ENCODE measurements at regions not wholly inside any gene's neighbourhood (a gene's known extent, or its start where the extent isn't known, plus 50 kb on each side); places are given as distances from the start of the nearest gene placed in this dataset.

DNA sequence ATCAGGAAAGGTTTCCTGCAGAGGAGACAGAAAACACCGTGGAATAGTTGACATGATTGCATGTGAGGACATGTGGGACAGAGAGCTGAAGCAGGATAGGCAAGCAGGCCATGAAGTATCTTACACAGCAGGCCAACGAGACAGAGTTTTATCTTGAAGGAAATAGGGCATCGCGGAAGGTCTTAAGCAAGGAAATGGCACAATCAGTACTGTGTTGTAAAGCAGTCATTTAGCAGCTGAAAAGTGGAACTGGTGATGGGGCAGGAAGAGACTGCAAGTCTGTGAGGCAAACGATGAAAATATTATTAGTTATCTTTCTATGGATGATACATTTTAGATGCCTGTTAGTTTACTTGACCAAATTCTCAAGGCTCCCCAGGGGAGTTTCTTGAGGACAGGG lies 535.1 kb downstream of the SOX2 start:
- dilution Hi-C loops (cut with MboI; ENCODE audit: extremely low pct_ligation_motif_present, low sequenced_read_pairs): no loop called here
- H3K27me3 ChIP-seq (ENCODE audit: control insufficient read depth in 2 of 2, insufficient read depth in 2 of 2, low read length in 2 of 2): no peaks in the 10 kb centered on the region
- H3K9ac ChIP-seq (replicated peaks; ENCODE audit: extremely low read depth, insufficient read depth, low read length): no peak overlapping the region
- no peak for FAIRE-seq
- H3K4me1 ChIP-seq (ENCODE audit: control insufficient read depth, extremely low read depth, insufficient read depth, low read length): no peaks in the 10 kb centered on the region
- H3K4me3 ChIP-seq (replicated peaks in 1 of 3; ENCODE audit: insufficient read depth in 1 of 3, low read depth in 1 of 3, low read length in 3 of 3): no peak overlapping the region
- no peak for DNase-seq (ENCODE audit: low read depth, low spot score)
- no peaks in the 10 kb centered on the region for H3K9me3 ChIP-seq (replicated peaks; ENCODE audit: control insufficient read depth, insufficient read depth, low read length)
- no peak overlapping the region for H3K27ac ChIP-seq (ENCODE audit: insufficient read depth, low read depth, low read length)
- intact Hi-C loops (cut with micrococcal nuclease): no loop called here
- H3K9me1 ChIP-seq (replicated peaks; ENCODE audit: control insufficient read depth, extremely low read depth, insufficient read depth, low read length): no peaks in the 10 kb centered on the region
- CTCF ChIA-PET: no interaction called here
- no peak overlapping the region for H3K4me2 ChIP-seq (ENCODE audit: insufficient read depth, low read length)
- H3K79me2 ChIP-seq (ENCODE audit: control insufficient read depth, insufficient read depth, low read length): no peaks in the 10 kb centered on the region
- no peak for TF ChIP-seq FOS (IDR thresholded peaks at IDR 0.05; ENCODE audit: borderline replicate concordance, insufficient read depth, low read length)
- TF ChIP-seq JUN (IDR thresholded peaks at IDR 0.05; ENCODE audit: borderline replicate concordance, insufficient read depth, insufficient read length, low read depth): no peak
- TF ChIP-seq, protein P1, sequence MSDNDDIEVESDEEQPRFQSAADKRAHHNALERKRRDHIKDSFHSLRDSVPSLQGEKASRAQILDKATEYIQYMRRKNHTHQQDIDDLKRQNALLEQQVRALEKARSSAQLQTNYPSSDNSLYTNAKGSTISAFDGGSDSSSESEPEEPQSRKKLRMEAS (IDR thresholded peaks at IDR 0.05; ENCODE audit: insufficient read depth, insufficient read length): no peak
- no peak for TF ChIP-seq POLR2AphosphoS5 (IDR thresholded peaks at IDR 0.05; ENCODE audit: insufficient read depth, low read depth, low read length)
- TF ChIP-seq, protein P2, sequence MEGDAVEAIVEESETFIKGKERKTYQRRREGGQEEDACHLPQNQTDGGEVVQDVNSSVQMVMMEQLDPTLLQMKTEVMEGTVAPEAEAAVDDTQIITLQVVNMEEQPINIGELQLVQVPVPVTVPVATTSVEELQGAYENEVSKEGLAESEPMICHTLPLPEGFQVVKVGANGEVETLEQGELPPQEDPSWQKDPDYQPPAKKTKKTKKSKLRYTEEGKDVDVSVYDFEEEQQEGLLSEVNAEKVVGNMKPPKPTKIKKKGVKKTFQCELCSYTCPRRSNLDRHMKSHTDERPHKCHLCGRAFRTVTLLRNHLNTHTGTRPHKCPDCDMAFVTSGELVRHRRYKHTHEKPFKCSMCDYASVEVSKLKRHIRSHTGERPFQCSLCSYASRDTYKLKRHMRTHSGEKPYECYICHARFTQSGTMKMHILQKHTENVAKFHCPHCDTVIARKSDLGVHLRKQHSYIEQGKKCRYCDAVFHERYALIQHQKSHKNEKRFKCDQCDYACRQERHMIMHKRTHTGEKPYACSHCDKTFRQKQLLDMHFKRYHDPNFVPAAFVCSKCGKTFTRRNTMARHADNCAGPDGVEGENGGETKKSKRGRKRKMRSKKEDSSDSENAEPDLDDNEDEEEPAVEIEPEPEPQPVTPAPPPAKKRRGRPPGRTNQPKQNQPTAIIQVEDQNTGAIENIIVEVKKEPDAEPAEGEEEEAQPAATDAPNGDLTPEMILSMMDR (IDR thresholded peaks at IDR 0.05; ENCODE audit: extremely low read depth in 1 of 2, insufficient read depth in 1 of 2, low read depth in 1 of 2, low read length in 2 of 2): no peak
- no peak for TF ChIP-seq EZH2 (IDR thresholded peaks at IDR 0.05; ENCODE audit: borderline replicate concordance, low read depth, low read length, severe bottlenecking)
- TF ChIP-seq POLR2A (IDR thresholded peaks at IDR 0.05; ENCODE audit: low read depth, low read length): no peak
- no peak for TF ChIP-seq GATA2 (IDR thresholded peaks at IDR 0.05; ENCODE audit: insufficient read depth, insufficient read length, low read depth, low read length)
- TF ChIP-seq MYC (IDR thresholded peaks at IDR 0.05; ENCODE audit: low read depth, low read length): no peak
- POLR2A ChIA-PET: no interaction called here
- no peaks in the 10 kb centered on the region for H3K36me3 ChIP-seq (ENCODE audit: control insufficient read depth in 2 of 2, extremely low read depth in 1 of 2, insufficient read depth in 2 of 2, low read length in 2 of 2)
- H4K20me1 ChIP-seq (replicated peaks; ENCODE audit: control insufficient read depth, extremely low read depth, insufficient read depth, low read length): no peaks in the 10 kb centered on the region
- BruUV-seq (replicated peaks): no TSS peak
- H2AFZ ChIP-seq (ENCODE audit: low read depth, low read length): no peak overlapping the region
